ENCODE measurements at regions not wholly inside any gene's neighbourhood (a gene's known extent, or its start where the extent isn't known, plus 50 kb on each side); places are given as distances from the start of the nearest gene placed in this dataset.
"Not testable (repeated sequence)": the region's sequence is repeated elsewhere in the genome, so short reads cannot be mapped to it uniquely, and the experiment has no call there.

GRCh38 chr20:63145156-63145555 is 70.8 kb downstream of the YTHDF1 start:
- DNase-seq (ENCODE audit: low spot score), result no peak

- DNase-seq (ENCODE audit: low spot score), result no peak
Observed at GRCh38 chr20:63142933-63143332, 73.0 kb downstream of the YTHDF1 start.

- DNase-seq (ENCODE audit: low spot score), result no peak
Observed at GRCh38 chr20:63141531-63141930, 74.4 kb downstream of the YTHDF1 start.

- DNase-seq (ENCODE audit: low spot score), result no peak
Observed at GRCh38 chr20:63140514-63141433, 75.2 kb downstream of the YTHDF1 start.

- DNase-seq (ENCODE audit: low spot score), result no peak
Observed at GRCh38 chr20:63139837-63140236, 76.1 kb downstream of the YTHDF1 start.

GRCh38 chr20:63139356-63139755 is 76.6 kb downstream of the YTHDF1 start:
- DNase-seq (ENCODE audit: low spot score), result no peak

- DNase-seq (ENCODE audit: low spot score), result no peak
Observed at GRCh38 chr20:63138855-63139341, 77.0 kb downstream of the YTHDF1 start.

GRCh38 chr20:63137851-63138415 is 78.0 kb downstream of the YTHDF1 start:
- DNase-seq (ENCODE audit: low spot score), result no peak

GRCh38 chr20:63136296-63136695 is 79.6 kb downstream of the YTHDF1 start:
- no peak for DNase-seq (ENCODE audit: low spot score)

- no peak for DNase-seq (ENCODE audit: low spot score)
Observed at GRCh38 chr20:63135411-63135810, 80.5 kb downstream of the YTHDF1 start.

- not testable (repeated sequence) for DNase-seq (ENCODE audit: low spot score)
Observed at GRCh38 chr20:63134711-63135361, 81.1 kb downstream of the YTHDF1 start.

- no peak for DNase-seq (ENCODE audit: low spot score)
Observed at GRCh38 chr20:63134201-63134612, 81.7 kb downstream of the YTHDF1 start.

- no peak for DNase-seq (ENCODE audit: low spot score)
Observed at GRCh38 chr20:63133481-63134091, 82.3 kb downstream of the YTHDF1 start.

GRCh38 chr20:63132715-63133471 is 83.0 kb downstream of the YTHDF1 start:
- DNase-seq (ENCODE audit: low spot score), result no peak

GRCh38 chr20:63132131-63132714 is 83.7 kb downstream of the YTHDF1 start:
- no peak for DNase-seq (ENCODE audit: low spot score)

GRCh38 chr20:63130658-63131577 is 85.0 kb downstream of the YTHDF1 start:
- DNase-seq (ENCODE audit: low spot score), result no peak

- no peak for DNase-seq (ENCODE audit: low spot score)
Observed at GRCh38 chr20:63129991-63130657, 85.8 kb downstream of the YTHDF1 start.

GRCh38 chr20:63129376-63129965 is 86.5 kb downstream of the YTHDF1 start:
- DNase-seq (ENCODE audit: low spot score), result no peak

GRCh38 chr20:63128956-63129355 is 87.0 kb downstream of the YTHDF1 start:
- no peak for DNase-seq (ENCODE audit: low spot score)

All from germinal center (tissue), 1 donor.